ENCODE measurements at regions not wholly inside any gene's neighbourhood (a gene's known extent, or its start where the extent isn't known, plus 50 kb on each side); places are given as distances from the start of the nearest gene placed in this dataset.
"Not testable (repeated sequence)": the region's sequence is repeated elsewhere in the genome, so short reads cannot be mapped to it uniquely, and the experiment has no call there.

DNA sequence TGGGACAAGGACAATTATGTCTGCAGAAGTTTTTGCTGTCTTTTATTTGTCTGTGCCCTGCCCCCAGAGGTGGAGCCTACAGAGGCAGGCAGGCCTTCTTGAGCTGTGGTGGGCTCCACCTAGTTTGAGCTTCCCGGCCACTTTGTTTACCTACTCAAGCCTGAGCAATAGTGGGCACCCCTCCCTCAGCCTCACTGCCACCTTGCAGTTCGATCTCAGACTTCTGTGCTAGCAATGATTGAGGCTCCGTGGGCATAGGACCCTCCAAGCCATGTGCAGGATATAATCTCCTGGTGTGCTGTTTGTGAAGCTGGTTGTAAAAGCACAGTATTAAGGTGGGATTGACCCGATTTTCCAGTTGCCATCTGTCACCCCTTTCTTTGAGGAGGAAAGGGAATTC lies 3933.4 kb upstream of the OR11H1 start:
- H3K9me3 ChIP-seq: peaks cover 0 to 88% (median 18%) of the 10 kb centered on the region in 11 donors
- ATAC-seq; H3K27me3 ChIP-seq; H3K27ac ChIP-seq; intact Hi-C loops (cut with DNase I); H3K4me1 ChIP-seq; H3K4me3 ChIP-seq; H3K36me3 ChIP-seq; DNase-seq: not testable (repeated sequence)
- 49 to 55% methylated on average over 4 of the region's 4 CpGs for WGBS, 2 donors

DNA sequence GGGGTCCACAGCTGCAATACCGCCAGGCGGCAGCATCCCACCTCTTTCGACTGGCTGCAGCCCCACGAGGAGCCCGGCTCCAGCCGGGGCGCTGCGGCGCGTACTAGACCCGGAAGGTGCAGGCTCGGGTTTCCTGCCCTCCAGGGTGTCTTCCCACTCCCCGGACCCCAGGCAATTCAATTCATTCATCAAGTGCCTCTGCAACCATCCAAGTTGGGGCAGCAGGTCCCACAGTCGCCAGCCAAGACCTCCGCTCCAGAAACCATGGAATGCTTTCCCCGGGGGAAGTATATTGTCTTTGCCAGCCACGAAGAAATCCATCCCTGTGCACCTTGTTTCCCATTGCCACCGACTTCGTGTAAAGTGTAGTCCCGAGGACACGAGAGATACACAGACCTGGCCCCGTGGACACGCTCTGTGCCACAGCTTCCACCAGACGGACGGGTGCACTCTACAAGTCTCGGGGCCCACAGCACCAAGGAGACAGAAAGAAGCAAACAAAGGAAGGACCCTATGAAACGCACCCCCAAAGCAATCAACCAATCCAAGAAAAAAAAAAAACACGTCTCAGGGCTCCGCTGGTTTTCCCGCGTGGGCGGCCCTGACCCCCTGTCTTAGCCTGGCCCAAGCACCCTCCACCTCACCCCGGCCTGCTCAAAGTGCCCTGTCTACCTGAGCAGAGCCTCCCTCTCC lies 3930.2 kb upstream of the OR11H1 start:
- H3K4me3 ChIP-seq; H3K27ac ChIP-seq; ATAC-seq; DNase-seq; H3K27me3 ChIP-seq; H3K36me3 ChIP-seq; intact Hi-C loops (cut with DNase I); H3K4me1 ChIP-seq: not testable (repeated sequence)
- WGBS, 2 donors: 79% methylated on average over 33 of the region's 33 CpGs
- peaks cover 0 to 89% (median 10%) of the 10 kb centered on the region in 11 donors for H3K9me3 ChIP-seq

DNA sequence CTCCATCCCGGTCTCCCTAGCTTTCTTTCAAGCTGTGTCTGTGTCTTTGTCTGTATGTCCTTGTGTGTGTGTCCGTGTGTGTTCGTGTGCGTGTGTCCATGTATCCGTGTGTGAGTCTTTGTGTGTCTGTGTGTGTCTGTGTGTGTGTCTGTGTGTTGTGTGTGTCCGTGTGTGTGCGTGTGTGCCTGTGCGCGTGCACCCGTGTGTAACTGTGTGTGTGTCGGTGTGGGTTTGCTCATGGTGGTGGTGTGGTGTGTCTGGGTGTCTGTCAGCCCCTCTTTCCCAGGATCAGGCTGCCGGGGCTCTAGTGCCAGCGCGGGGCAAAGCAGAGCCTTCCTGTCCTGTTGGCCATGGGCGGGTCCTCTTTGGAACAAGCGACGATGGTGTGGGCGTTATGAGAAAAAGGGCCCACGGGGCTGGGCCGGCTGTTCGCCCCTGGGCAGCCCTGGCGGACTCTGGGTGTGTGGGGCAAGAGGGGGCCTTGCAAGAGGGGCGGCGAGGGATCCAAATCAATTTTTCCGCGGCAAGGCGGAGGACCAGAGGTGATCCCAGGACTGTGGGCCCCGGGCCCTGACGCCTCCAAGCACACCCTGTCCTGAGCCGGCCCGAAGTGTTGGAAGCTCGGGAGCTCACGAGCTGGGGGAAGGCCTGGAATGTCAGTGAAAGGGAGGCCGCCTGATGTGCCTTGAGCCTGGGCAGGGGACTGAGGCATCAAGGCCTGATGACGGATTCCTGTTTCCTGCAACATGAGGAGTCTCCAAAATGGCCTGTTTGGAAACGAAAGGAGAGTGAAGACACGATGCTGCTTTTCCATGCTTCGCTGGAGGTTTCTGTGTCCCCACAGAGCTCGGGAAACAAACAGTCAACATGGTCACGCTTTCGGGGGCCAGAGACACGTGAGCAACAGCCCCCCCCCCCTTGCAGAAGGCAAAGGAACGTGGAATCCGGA lies 3929.2 kb upstream of the OR11H1 start:
- Histone ChIP-seq H3K36me3 (no peaks in the 10 kb centered on the region), H3K4me1 (no peaks in the 10 kb centered on the region), H3K27me3 (peaks cover 0 to 3% (median 0%) of the 10 kb centered on the region in 7 donors), H3K4me3 (no peak overlapping the region), H3K27ac (no peak overlapping the region), H3K9me3 (peaks cover 0 to 87% (median 4%) of the 10 kb centered on the region in 11 donors)
- WGBS, 2 donors: 88% methylated on average over 44 of the region's 44 CpGs
- TF ChIP-seq, protein P1, sequence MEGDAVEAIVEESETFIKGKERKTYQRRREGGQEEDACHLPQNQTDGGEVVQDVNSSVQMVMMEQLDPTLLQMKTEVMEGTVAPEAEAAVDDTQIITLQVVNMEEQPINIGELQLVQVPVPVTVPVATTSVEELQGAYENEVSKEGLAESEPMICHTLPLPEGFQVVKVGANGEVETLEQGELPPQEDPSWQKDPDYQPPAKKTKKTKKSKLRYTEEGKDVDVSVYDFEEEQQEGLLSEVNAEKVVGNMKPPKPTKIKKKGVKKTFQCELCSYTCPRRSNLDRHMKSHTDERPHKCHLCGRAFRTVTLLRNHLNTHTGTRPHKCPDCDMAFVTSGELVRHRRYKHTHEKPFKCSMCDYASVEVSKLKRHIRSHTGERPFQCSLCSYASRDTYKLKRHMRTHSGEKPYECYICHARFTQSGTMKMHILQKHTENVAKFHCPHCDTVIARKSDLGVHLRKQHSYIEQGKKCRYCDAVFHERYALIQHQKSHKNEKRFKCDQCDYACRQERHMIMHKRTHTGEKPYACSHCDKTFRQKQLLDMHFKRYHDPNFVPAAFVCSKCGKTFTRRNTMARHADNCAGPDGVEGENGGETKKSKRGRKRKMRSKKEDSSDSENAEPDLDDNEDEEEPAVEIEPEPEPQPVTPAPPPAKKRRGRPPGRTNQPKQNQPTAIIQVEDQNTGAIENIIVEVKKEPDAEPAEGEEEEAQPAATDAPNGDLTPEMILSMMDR (IDR thresholded peaks at IDR 0.05): no peak
- DNase-seq (no peak), ATAC-seq (no peak)
- intact Hi-C loops (cut with DNase I): no loop called here

DNA sequence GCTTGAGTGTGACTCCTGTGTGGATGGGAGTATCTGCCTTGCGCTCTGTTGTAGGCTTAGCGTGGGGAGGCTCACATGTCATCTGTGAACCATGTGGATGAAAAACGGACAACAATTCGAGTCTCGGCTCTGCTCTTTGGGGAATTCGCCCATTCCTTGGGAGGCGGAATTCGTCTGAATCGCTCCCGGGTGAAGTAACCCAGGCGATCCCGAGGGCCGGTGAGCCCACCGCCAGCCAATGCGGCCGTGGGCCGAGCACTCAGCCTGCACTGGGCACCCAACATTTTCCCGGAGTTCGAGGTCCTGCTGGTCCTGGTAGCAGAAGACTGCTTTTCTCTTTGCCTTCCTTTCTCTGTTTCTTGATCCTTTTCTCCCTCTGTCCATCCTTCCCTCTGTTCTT lies 3928.5 kb upstream of the OR11H1 start:
- H3K36me3 ChIP-seq; H3K27ac ChIP-seq; H3K4me3 ChIP-seq; intact Hi-C loops (cut with DNase I); ATAC-seq; H3K4me1 ChIP-seq; DNase-seq; H3K27me3 ChIP-seq: not testable (repeated sequence)
- H3K9me3 ChIP-seq: peaks cover 0 to 87% (median 3%) of the 10 kb centered on the region in 11 donors
- 89 to 94% methylated on average over 7 to 19 of the region's 19 CpGs for WGBS, 2 donors

DNA sequence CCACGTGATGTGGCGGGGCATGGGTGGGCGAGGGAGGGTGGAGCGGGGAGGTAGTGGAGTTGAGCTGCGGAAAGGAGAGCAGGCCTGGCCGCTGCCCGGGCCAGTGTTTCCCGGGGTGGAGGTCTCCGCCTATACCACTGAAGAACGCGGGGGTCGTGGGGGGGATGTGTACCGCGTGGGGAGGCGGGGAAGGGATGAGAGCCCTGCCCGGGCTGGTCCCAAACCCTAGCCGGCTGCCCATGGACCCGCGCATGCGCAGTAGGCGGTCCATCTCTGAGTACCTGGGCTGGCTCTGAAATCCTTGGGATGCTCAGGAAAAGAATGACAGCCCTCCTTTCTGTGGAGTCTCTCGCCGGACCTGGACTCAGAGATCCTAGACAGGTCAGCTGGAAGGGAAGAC lies 3927.8 kb upstream of the OR11H1 start:
- H3K4me1 ChIP-seq; ATAC-seq; H3K27me3 ChIP-seq; H3K36me3 ChIP-seq; DNase-seq; H3K27ac ChIP-seq; H3K4me3 ChIP-seq; intact Hi-C loops (cut with DNase I): not testable (repeated sequence)
- peaks cover 0 to 87% (median 3%) of the 10 kb centered on the region in 11 donors for H3K9me3 ChIP-seq
- WGBS, 2 donors: 84% methylated on average over 23 of the region's 23 CpGs

DNA sequence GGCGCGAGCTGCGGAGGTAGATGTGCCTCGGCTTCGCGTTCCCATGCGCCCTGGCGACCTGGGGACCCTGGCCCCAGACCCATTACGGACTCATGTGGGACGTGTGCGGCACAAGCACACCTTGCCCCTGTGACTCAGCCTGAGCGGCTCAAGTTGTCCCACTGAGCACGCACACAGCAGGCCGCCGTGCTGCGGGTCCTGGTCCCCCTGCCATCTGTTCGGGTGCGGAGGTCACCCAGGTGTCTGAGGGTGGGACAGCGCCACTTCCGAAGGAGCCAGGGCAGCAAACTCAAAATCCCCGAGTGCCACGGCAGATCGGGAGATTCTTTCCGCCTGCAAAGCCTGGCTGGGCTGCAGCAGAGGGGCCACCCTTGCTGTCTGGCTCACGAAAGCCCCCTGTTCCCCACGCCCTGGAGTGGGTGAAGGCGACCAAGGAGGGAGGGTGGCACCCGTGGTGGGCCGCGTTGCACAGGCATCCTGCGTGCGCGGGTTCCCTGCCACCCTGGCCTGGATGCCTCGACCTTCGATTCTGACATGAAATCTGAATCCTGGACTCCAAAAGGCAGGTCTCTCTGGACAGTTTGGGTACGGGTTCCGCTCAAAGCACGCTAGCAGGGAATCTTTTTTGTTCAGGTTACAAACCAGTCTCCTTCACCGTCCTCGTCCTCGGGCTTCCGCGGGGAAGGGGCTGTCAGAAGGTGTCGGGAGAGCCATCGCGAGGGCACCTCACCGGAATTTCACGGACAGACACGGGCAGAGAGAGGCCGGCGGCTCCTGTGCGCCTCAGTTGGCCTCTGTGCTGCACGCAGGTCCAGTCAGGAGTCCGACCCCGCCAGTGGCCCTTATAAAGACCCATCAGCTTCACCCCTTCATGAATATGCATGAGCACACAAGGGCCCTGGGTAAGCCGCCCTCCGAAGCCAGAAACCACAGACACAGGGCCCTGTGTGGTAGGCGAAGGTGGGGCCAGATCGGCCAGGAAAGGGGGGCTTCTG lies 3926.8 kb upstream of the OR11H1 start:
- H3K27me3 ChIP-seq; DNase-seq; H3K4me1 ChIP-seq; H3K36me3 ChIP-seq; H3K27ac ChIP-seq; H3K4me3 ChIP-seq; ATAC-seq; intact Hi-C loops (cut with DNase I): not testable (repeated sequence)
- peaks cover 0 to 90% (median 10%) of the 10 kb centered on the region in 11 donors for H3K9me3 ChIP-seq
- WGBS, 2 donors: 81 to 82% methylated on average over 59 of the region's 59 CpGs

DNA sequence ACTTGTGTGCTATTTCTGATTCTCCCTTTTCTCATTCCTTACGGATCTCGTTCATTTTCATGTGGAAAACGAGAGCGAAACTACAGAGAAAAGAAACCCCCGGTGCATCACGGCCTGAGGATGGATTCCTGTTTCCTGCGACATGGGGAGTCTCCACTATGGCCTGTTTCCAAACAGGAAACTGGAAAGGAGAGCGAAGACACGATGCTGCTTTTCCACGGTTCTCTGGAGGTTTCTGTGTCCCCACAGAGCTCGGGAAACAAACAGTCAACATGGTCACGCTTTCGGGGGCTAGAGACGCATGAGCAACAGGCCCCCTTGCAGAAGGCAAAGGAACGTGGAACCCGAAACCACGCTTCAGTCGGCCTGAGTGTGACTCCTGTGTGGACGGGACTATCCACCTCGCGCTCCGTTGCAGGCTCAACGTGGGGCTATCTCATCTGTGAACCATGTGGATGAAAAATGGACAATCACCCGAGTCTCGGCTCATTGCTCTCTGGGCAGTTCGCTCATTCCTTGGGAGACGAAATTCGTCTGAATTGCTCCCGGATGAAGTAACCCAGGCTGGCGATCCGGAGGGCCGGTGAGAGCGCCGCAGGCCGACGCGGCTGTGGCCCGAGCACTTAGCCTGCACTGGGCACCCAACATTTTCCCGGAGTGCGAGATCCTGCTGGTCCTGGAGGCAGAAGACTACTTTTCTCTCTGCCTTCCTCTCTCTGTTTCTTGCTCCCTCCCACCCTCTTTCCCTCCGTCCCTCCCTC lies 3923.2 kb upstream of the OR11H1 start:
- ATAC-seq; intact Hi-C loops (cut with DNase I); H3K4me1 ChIP-seq; H3K27me3 ChIP-seq; DNase-seq; H3K36me3 ChIP-seq; H3K27ac ChIP-seq; H3K4me3 ChIP-seq: not testable (repeated sequence)
- WGBS, 2 donors: 64% methylated on average over 41 of the region's 41 CpGs
- peaks cover 0 to 93% (median 15%) of the 10 kb centered on the region in 11 donors for H3K9me3 ChIP-seq
